Activated CD4-positive, alpha-beta memory T cell treated with anti-CD3 and anti-CD28 coated beads for 36 hours (primary cell): ENCODE measurements at regions not wholly inside any gene's neighbourhood (a gene's known extent, or its start where the extent isn't known, plus 50 kb on each side); places are given as distances from the start of the nearest gene placed in this dataset.

ENCODE experiments used
- CTCF ChIA-PET: fragments of 350-600 bp; sonication (Branson Sonifier 250); formaldehyde crosslinking; loops from one replicate; lab custom pipeline; 2021; ENCODE audit warnings: antibody characterized with exemption, inconsistent platforms; lab: Charles Lee
- POLR2A ChIA-PET: fragments of 350-600 bp; sonication (Branson Sonifier 250); formaldehyde crosslinking; loops from one replicate; lab custom pipeline; 2021; ENCODE audit warnings: antibody characterized with exemption; lab: Charles Lee
- DNase-seq: peaks from one replicate; pipeline ENCODE4 v3.0.0-alpha.2; 2020
- H3K27ac Mint-ChIP-seq: one replicate; pipeline ENCODE4 v1.8.0; 2021; ENCODE audit warnings: mixed read lengths
- H3K27me3 Mint-ChIP-seq: one replicate; pipeline ENCODE4 v1.8.0; 2021; ENCODE audit warnings: mixed read lengths
- H3K36me3 Mint-ChIP-seq: one replicate; pipeline ENCODE4 v1.8.0; 2021; ENCODE audit warnings: mixed read lengths
- H3K4me1 Mint-ChIP-seq: one replicate; pipeline ENCODE4 v1.8.0; 2021; ENCODE audit warnings: low read depth, mixed read lengths
- H3K4me3 Mint-ChIP-seq: one replicate; pipeline ENCODE4 v1.8.0; 2021; ENCODE audit warnings: mild to moderate bottlenecking, mixed read lengths
- H3K9me3 Mint-ChIP-seq: one replicate; pipeline ENCODE4 v1.8.0; 2021; ENCODE audit warnings: mixed read lengths
- intact Hi-C: fragments of 100-400 bp; cut with micrococcal nuclease; formaldehyde crosslinking; loops from one replicate; pipeline ENCODE4 v1.15.1; 2023

DNA sequence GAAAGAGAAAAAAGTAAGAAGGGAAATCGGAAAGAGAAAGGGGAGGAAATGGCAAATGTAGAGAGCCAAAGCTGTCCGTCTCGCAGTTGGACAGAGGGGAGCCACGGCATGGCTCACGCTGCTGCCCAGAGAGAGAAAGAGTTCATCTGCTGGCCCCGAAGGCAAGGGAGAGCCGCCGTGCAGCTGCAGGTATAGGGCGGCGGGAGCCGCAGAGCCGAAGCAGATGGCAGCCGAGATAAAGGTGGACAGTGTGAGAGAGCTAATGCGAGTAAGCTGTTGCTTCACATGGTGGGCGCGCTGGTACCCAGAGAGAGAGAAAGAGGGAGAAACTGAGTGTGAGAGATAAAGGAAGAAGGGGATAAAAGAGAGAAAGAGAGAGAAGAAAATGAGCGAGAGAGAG is 188.4 kb upstream of the PPP1R26 start:
- CTCF ChIA-PET = no interaction called here
- Mint-ChIP-seq H3K36me3 (no peaks in the 10 kb centered on the region), H3K4me3 (no peak overlapping the region)

GRCh38 chr9:135294836-135295235 is 184.7 kb upstream of the PPP1R26 start:
- Mint-ChIP-seq H3K4me3 (no peak overlapping the region), H3K9me3 (no peaks in the 10 kb centered on the region), H3K4me1 (no peaks in the 10 kb centered on the region), H3K27me3 (peaks cover 11% of the 10 kb centered on the region), H3K36me3 (no peaks in the 10 kb centered on the region), H3K27ac (no peak overlapping the region)
- intact Hi-C loops = no loop called here
- no peak for DNase-seq
- CTCF ChIA-PET = no interaction called here
- POLR2A ChIA-PET = interaction anchor here (0.6 kb wide), 1 partner anchor 48 kb away, joined by 4 read pairs; no protein-coding TSS in a partner anchor

More for the DNA sequence above, 188.4 kb upstream of the PPP1R26 start:
- Mint-ChIP-seq H3K27ac (no peak overlapping the region), H3K4me1 (no peaks in the 10 kb centered on the region), H3K27me3 (peaks cover 4% of the 10 kb centered on the region), H3K9me3 (peaks cover 5% of the 10 kb centered on the region)
- no peak for DNase-seq
- intact Hi-C loops = no loop called here
- POLR2A ChIA-PET = no interaction called here

- H3K9me3 Mint-ChIP-seq = no peaks in the 10 kb centered on the region
- H3K27me3 Mint-ChIP-seq = peaks cover 16% of the 10 kb centered on the region
- intact Hi-C loops = no loop called here
- H3K4me3 Mint-ChIP-seq = no peak overlapping the region
- ChIA-PET POLR2A (no interaction called here), CTCF (no interaction called here)
- no peaks in the 10 kb centered on the region for H3K36me3 Mint-ChIP-seq
- H3K4me1 Mint-ChIP-seq = no peaks in the 10 kb centered on the region
- no peak for DNase-seq
- H3K27ac Mint-ChIP-seq = no peak overlapping the region
These were observed 183.9 kb upstream of the PPP1R26 start for GRCh38 chr9:135295551-135296300.

- no peaks in the 10 kb centered on the region for H3K36me3 Mint-ChIP-seq
- DNase-seq = no peak
- H3K27ac Mint-ChIP-seq = no peak overlapping the region
- ChIA-PET POLR2A (no interaction called here), CTCF (no interaction called here)
- no peaks in the 10 kb centered on the region for H3K9me3 Mint-ChIP-seq
- H3K4me3 Mint-ChIP-seq = no peak overlapping the region
- H3K4me1 Mint-ChIP-seq = no peaks in the 10 kb centered on the region
- H3K27me3 Mint-ChIP-seq = peaks cover 12% of the 10 kb centered on the region
- intact Hi-C loops = no loop called here
These were observed 182.7 kb upstream of the PPP1R26 start for GRCh38 chr9:135296735-135297455.

- CTCF ChIA-PET = no interaction called here
- Mint-ChIP-seq H3K27ac (no peak overlapping the region), H3K4me1 (no peaks in the 10 kb centered on the region), H3K27me3 (peaks cover 12% of the 10 kb centered on the region), H3K9me3 (no peaks in the 10 kb centered on the region), H3K36me3 (no peaks in the 10 kb centered on the region), H3K4me3 (no peak overlapping the region)
- intact Hi-C loops = no loop called here
- POLR2A ChIA-PET = no interaction called here
- no peak for DNase-seq
These were observed 182.0 kb upstream of the PPP1R26 start for GRCh38 chr9:135297456-135298075.

GRCh38 chr9:135299239-135299590 is 180.4 kb upstream of the PPP1R26 start:
- CTCF ChIA-PET = no interaction called here
- no peak overlapping the region for H3K4me3 Mint-ChIP-seq

GRCh38 chr9:135299651-135300345 is 179.8 kb upstream of the PPP1R26 start:
- Mint-ChIP-seq H3K27ac (no peak overlapping the region), H3K4me3 (no peak overlapping the region), H3K36me3 (no peaks in the 10 kb centered on the region), H3K27me3 (peaks cover 16% of the 10 kb centered on the region), H3K4me1 (no peaks in the 10 kb centered on the region), H3K9me3 (no peaks in the 10 kb centered on the region)
- intact Hi-C loops = no loop called here
- DNase-seq = no peak
- ChIA-PET POLR2A (no interaction called here), CTCF (no interaction called here)

More at GRCh38 chr9:135299239-135299590, 180.4 kb upstream of the PPP1R26 start:
- POLR2A ChIA-PET = no interaction called here
- Mint-ChIP-seq H3K27ac (no peak overlapping the region), H3K4me1 (no peaks in the 10 kb centered on the region), H3K36me3 (no peaks in the 10 kb centered on the region), H3K27me3 (peaks cover 16% of the 10 kb centered on the region), H3K9me3 (no peaks in the 10 kb centered on the region)
- no peak for DNase-seq
- intact Hi-C loops = no loop called here

GRCh38 chr9:135300346-135301141 is 179.0 kb upstream of the PPP1R26 start:
- H3K36me3 Mint-ChIP-seq = no peaks in the 10 kb centered on the region
- H3K27ac Mint-ChIP-seq = no peak overlapping the region
- peaks cover 16% of the 10 kb centered on the region for H3K27me3 Mint-ChIP-seq
- no peaks in the 10 kb centered on the region for H3K9me3 Mint-ChIP-seq
- ChIA-PET POLR2A (no interaction called here), CTCF (no interaction called here)
- H3K4me3 Mint-ChIP-seq = no peak overlapping the region
- DNase-seq = no peak
- intact Hi-C loops = no loop called here
- H3K4me1 Mint-ChIP-seq = no peaks in the 10 kb centered on the region

- POLR2A ChIA-PET = no interaction called here
- CTCF ChIA-PET = no interaction called here
- H3K27me3 Mint-ChIP-seq = peaks cover 16% of the 10 kb centered on the region
- H3K4me1 Mint-ChIP-seq = no peaks in the 10 kb centered on the region
- intact Hi-C loops = no loop called here
- no peaks in the 10 kb centered on the region for H3K36me3 Mint-ChIP-seq
- DNase-seq = no peak
- no peak overlapping the region for H3K27ac Mint-ChIP-seq
- no peak overlapping the region for H3K4me3 Mint-ChIP-seq
- H3K9me3 Mint-ChIP-seq = no peaks in the 10 kb centered on the region
These were observed 178.0 kb upstream of the PPP1R26 start for GRCh38 chr9:135301271-135302263.

DNA sequence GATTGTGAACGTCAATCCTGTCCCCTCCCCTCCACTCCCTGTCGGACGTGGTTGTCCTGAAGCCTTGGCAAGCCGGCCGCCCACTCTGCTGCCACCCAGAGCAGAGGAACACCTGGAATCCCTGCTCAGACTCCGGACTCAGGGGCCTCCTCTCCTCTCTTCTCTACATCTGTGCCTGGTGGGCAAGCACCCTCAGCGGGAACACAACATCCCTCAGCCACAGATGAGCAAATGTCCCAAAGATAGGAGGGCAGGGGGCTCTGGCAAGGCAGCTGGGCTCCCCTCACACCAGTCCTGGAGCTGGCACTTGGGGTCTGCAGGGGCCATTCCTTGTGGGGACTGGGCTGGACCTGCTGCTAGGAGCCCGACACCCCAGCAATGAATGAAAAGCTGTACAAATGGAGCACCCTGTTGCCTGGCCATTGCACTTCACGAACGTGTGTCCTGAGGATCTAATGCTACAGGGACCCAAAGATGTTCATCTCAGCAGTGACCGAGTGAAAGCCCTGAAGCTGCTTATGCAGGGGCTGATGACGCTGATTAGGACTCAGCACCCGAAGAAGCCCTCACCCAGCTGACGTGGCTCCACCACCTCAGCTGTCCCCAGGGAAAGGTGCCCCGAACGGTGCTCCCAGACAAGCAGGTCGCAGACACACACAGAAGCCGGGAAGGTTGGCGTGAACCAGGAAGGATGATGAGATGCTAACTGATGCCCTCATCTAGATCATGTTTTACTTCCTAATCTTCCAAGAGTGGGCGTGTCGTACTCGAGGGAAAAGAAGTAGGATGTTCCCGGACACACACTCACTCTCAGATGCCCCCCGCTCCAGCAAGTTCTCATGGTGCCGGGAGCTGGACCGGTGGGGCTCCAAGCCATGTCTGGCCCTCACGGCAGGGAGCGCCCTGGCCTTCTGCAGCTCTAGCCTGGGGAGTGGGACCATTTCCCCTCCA is 177.0 kb upstream of the PPP1R26 start:
- Mint-ChIP-seq H3K36me3 (no peaks in the 10 kb centered on the region), H3K27me3 (peaks cover 16% of the 10 kb centered on the region), H3K4me3 (no peak overlapping the region), H3K9me3 (no peaks in the 10 kb centered on the region), H3K27ac (no peak overlapping the region), H3K4me1 (no peaks in the 10 kb centered on the region)
- no peak for DNase-seq
- ChIA-PET POLR2A (no interaction called here), CTCF (no interaction called here)
- intact Hi-C loops = no loop called here
